SK-N-SH treated with all-trans-retinoic acid at 6 μM for 48 hours (cell line): ENCODE measurements at regions not wholly inside any gene's neighbourhood (a gene's known extent, or its start where the extent isn't known, plus 50 kb on each side); places are given as distances from the start of the nearest gene placed in this dataset.

Experiments
- ATAC-seq: fragments of 200-7000 bp; cut with Tn5 transposase; 3 replicates; pipeline ENCODE4 v1.9.1; 2020; ENCODE audit warnings: mild to moderate bottlenecking, moderate library complexity
- ARNTL ChIP-seq: fragments of 450-650 bp; formaldehyde crosslinking; IDR thresholded peaks from 2 replicates; pipeline ENCODE4 v1.5.0; 2020; ENCODE audit warnings: low read depth, mild to moderate bottlenecking, moderate library complexity, borderline replicate concordance
- BACH2 ChIP-seq: fragments of 250-450 bp; sonication (Bioruptor Pico); IDR thresholded peaks from 2 replicates; pipeline ENCODE4 v1.9.0; 2021; ENCODE audit warnings: mild to moderate bottlenecking, borderline replicate concordance
- CSDC2 ChIP-seq: fragments of 250-450 bp; sonication (Bioruptor Pico); IDR thresholded peaks from 2 replicates; pipeline ENCODE4 v1.5.0; 2020; ENCODE audit warnings: mild to moderate bottlenecking, moderate library complexity
- ESRRG ChIP-seq: fragments of 250-450 bp; sonication (Bioruptor Pico); IDR thresholded peaks from 2 replicates; pipeline ENCODE4 v1.6.1; 2021; ENCODE audit warnings: mild to moderate bottlenecking
- GLIS3 ChIP-seq: fragments of 250-450 bp; sonication (Bioruptor Pico); IDR thresholded peaks from 2 replicates; pipeline ENCODE4 v1.5.0; 2020; ENCODE audit warnings: mild to moderate bottlenecking, moderate library complexity
- ISL1 ChIP-seq: fragments of 250-450 bp; sonication (Bioruptor Pico); IDR thresholded peaks from 2 replicates; pipeline ENCODE4 v2.1.2; 2022; ENCODE audit warnings: mild to moderate bottlenecking, moderate library complexity
- OSR1 ChIP-seq: fragments of 250-450 bp; sonication (Bioruptor Pico); IDR thresholded peaks from 2 replicates; pipeline ENCODE4 v1.8.0; 2022; ENCODE audit warnings: moderate library complexity, mild to moderate bottlenecking, inconsistent platforms
- PATZ1 ChIP-seq: fragments of 250-450 bp; sonication (Bioruptor Pico); IDR thresholded peaks from 2 replicates; pipeline ENCODE4 v1.8.0; 2020; ENCODE audit warnings: mild to moderate bottlenecking, moderate library complexity, borderline replicate concordance
- PPARA ChIP-seq: fragments of 250-450 bp; sonication (Bioruptor Pico); IDR thresholded peaks from 2 replicates; pipeline ENCODE4 v1.5.0; 2020; ENCODE audit warnings: mild to moderate bottlenecking, borderline replicate concordance
- RARB ChIP-seq: fragments of 250-450 bp; sonication (Bioruptor Pico); IDR thresholded peaks from 2 replicates; pipeline ENCODE4 v1.8.0; 2021; ENCODE audit warnings: mild to moderate bottlenecking, moderate library complexity
- SNAI2 ChIP-seq: fragments of 250-450 bp; sonication (Bioruptor Pico); IDR thresholded peaks from 2 replicates; pipeline ENCODE4 v1.5.0; 2020; ENCODE audit warnings: mild to moderate bottlenecking, moderate library complexity
- TCF4 ChIP-seq: fragments of 250-450 bp; sonication (Bioruptor Pico); IDR thresholded peaks from 2 replicates; pipeline ENCODE4 v1.8.0; 2021; ENCODE audit warnings: mild to moderate bottlenecking, moderate library complexity, borderline replicate concordance
- TOX ChIP-seq: fragments of 250-450 bp; sonication (Bioruptor Pico); IDR thresholded peaks from 2 replicates; pipeline ENCODE4 v1.8.0; 2021; ENCODE audit warnings: mild to moderate bottlenecking, moderate library complexity, borderline replicate concordance
- TSHZ2 ChIP-seq: fragments of 250-450 bp; sonication (Bioruptor Pico); IDR thresholded peaks from 2 replicates; pipeline ENCODE4 v1.5.0; 2020; ENCODE audit warnings: mild to moderate bottlenecking, moderate library complexity
- ZC3H10 ChIP-seq: fragments of 250-450 bp; sonication (Bioruptor Pico); IDR thresholded peaks from 2 replicates; pipeline ENCODE4 v1.5.1; 2021; ENCODE audit warnings: mild to moderate bottlenecking, moderate library complexity
- ZFP3 ChIP-seq: fragments of 250-450 bp; sonication (Bioruptor Pico); IDR thresholded peaks from 2 replicates; pipeline ENCODE4 v1.5.0; 2020; ENCODE audit warnings: mild to moderate bottlenecking, moderate library complexity
- ZFP30 ChIP-seq: fragments of 450-650 bp; formaldehyde crosslinking; IDR thresholded peaks from 2 replicates; pipeline ENCODE4 v1.5.0; 2022; ENCODE audit warnings: mild to moderate bottlenecking, moderate library complexity
- ZNF565 ChIP-seq: fragments of 450-650 bp; formaldehyde crosslinking; conservative IDR thresholded peaks from 2 replicates; pipeline ENCODE4 v1.5.0; 2020; ENCODE audit warnings: low read depth, mild to moderate bottlenecking, moderate library complexity
- ZNF70 ChIP-seq: fragments of 450-650 bp; formaldehyde crosslinking; IDR thresholded peaks from 2 replicates; pipeline ENCODE4 v1.5.0; 2020; ENCODE audit warnings: mild to moderate bottlenecking, moderate library complexity
- ZNF8 ChIP-seq: fragments of 450-650 bp; formaldehyde crosslinking; IDR thresholded peaks from 2 replicates; pipeline ENCODE4 v1.5.0; 2020; ENCODE audit warnings: mild to moderate bottlenecking, moderate library complexity
- TF ChIP-seq, protein P1 (sequence below): fragments of 250-450 bp; sonication (Bioruptor Pico); IDR thresholded peaks from 2 replicates; pipeline ENCODE4 v1.5.1; 2020; ENCODE audit warnings: low read depth, mild to moderate bottlenecking, moderate library complexity
- TF ChIP-seq, protein P2 (sequence below): fragments of 250-450 bp; sonication (Bioruptor Pico); IDR thresholded peaks from 2 replicates; pipeline ENCODE4 v1.5.1; 2021; ENCODE audit warnings: mild to moderate bottlenecking, moderate library complexity
- TF ChIP-seq, protein P3 (sequence below): fragments of 250-450 bp; sonication (Bioruptor Pico); IDR thresholded peaks from 2 replicates; pipeline ENCODE4 v1.8.0; 2021; ENCODE audit warnings: low read depth, mild to moderate bottlenecking, moderate library complexity, borderline replicate concordance

- TF ChIP-seq TSHZ2 (CRISPR knock-in tag) (no peak), PATZ1 (CRISPR knock-in tag) (no peak), ZNF565 (CRISPR knock-in tag) (no peak), PPARA (CRISPR knock-in tag) (no peak), ZC3H10 (CRISPR knock-in tag) (no peak), CSDC2 (CRISPR knock-in tag) (no peak), BACH2 (CRISPR knock-in tag) (no peak), TCF4 (CRISPR knock-in tag) (no peak), SNAI2 (CRISPR knock-in tag) (no peak), ZFP30 (CRISPR knock-in tag) (no peak), ZNF8 (no peak), GLIS3 (CRISPR knock-in tag) (no peak), TOX (CRISPR knock-in tag) (no peak), ZFP3 (CRISPR knock-in tag) (no peak), ESRRG (no peak), ZNF70 (no peak), OSR1 (CRISPR knock-in tag) (no peak)
- TF ChIP-seq, protein P1, sequence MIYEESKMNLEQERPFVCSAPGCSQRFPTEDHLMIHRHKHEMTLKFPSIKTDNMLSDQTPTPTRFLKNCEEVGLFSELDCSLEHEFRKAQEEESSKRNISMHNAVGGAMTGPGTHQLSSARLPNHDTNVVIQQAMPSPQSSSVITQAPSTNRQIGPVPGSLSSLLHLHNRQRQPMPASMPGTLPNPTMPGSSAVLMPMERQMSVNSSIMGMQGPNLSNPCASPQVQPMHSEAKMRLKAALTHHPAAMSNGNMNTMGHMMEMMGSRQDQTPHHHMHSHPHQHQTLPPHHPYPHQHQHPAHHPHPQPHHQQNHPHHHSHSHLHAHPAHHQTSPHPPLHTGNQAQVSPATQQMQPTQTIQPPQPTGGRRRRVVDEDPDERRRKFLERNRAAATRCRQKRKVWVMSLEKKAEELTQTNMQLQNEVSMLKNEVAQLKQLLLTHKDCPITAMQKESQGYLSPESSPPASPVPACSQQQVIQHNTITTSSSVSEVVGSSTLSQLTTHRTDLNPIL (CRISPR knock-in tag): no peak
- TF ChIP-seq, protein P2, sequence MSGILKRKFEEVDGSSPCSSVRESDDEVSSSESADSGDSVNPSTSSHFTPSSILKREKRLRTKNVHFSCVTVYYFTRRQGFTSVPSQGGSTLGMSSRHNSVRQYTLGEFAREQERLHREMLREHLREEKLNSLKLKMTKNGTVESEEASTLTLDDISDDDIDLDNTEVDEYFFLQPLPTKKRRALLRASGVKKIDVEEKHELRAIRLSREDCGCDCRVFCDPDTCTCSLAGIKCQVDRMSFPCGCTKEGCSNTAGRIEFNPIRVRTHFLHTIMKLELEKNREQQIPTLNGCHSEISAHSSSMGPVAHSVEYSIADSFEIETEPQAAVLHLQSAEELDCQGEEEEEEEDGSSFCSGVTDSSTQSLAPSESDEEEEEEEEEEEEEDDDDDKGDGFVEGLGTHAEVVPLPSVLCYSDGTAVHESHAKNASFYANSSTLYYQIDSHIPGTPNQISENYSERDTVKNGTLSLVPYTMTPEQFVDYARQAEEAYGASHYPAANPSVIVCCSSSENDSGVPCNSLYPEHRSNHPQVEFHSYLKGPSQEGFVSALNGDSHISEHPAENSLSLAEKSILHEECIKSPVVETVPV (CRISPR knock-in tag): no peak
- no peak for ATAC-seq
Observed at GRCh38 chr12:59168647-59169046, 248.3 kb upstream of the LRIG3 start.

DNA sequence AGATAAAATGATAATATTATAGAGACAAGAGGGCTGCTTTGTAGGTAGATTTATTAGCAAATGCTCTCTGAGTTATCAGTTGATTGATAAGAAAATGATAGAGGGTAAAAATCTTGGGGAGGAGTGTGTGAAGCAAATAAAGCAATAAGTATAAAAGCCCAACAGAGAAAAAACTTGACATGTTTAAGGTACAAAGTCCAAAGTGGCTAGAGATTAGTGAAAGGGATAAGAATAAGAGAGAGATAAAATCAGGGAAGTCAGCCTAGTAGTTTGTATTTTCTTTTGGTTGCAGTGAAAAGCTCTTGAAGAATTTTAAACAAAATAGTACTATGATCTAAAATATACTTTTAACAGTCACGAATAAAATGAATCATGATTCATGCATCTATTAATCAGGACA, 246.2 kb upstream of the LRIG3 start:
- ATAC-seq: no peak
- TF ChIP-seq TCF4 (CRISPR knock-in tag) (no peak), TOX (CRISPR knock-in tag) (no peak), ZC3H10 (CRISPR knock-in tag) (no peak), PATZ1 (CRISPR knock-in tag) (no peak), OSR1 (CRISPR knock-in tag) (no peak), RARB (CRISPR knock-in tag) (no peak), CSDC2 (CRISPR knock-in tag) (no peak), GLIS3 (CRISPR knock-in tag) (no peak), BACH2 (CRISPR knock-in tag) (no peak), ZNF8 (no peak), ARNTL (no peak), ZFP30 (CRISPR knock-in tag) (no peak), ZNF70 (no peak), ZFP3 (CRISPR knock-in tag) (no peak), ISL1 (CRISPR knock-in tag) (no peak), TSHZ2 (CRISPR knock-in tag) (no peak)
- TF ChIP-seq, protein P1 (CRISPR knock-in tag): no peak
- TF ChIP-seq, protein P3, sequence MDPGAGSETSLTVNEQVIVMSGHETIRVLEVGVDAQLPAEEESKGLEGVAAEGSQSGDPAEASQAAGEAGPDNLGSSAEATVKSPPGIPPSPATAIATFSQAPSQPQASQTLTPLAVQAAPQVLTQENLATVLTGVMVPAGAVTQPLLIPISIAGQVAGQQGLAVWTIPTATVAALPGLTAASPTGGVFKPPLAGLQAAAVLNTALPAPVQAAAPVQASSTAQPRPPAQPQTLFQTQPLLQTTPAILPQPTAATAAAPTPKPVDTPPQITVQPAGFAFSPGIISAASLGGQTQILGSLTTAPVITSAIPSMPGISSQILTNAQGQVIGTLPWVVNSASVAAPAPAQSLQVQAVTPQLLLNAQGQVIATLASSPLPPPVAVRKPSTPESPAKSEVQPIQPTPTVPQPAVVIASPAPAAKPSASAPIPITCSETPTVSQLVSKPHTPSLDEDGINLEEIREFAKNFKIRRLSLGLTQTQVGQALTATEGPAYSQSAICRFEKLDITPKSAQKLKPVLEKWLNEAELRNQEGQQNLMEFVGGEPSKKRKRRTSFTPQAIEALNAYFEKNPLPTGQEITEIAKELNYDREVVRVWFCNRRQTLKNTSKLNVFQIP (CRISPR knock-in tag): no peak
